H54 (cell line): ENCODE measurements at regions not wholly inside any gene's neighbourhood (a gene's known extent, or its start where the extent isn't known, plus 50 kb on each side); places are given as distances from the start of the nearest gene placed in this dataset.
"Not testable (repeated sequence)": the region's sequence is repeated elsewhere in the genome, so short reads cannot be mapped to it uniquely, and the experiment has no call there.

Source experiments
- DNase-seq: peaks from one replicate; pipeline ENCODE4 v3.0.0; 2011; ENCODE audit warnings: low spot score, mixed read lengths; ENCODE audit not compliant: insufficient read length
- FAIRE-seq: peaks from 3 replicates; lab custom pipeline; 2011; peaks lifted over from hg19 to GRCh38; lab: Jason Lieb, UNC
- POLR2A ChIP-seq: IDR thresholded peaks from 2 replicates; pipeline ENCODE4 v1.6.1; 2011; ENCODE audit warnings: low read depth, mild to moderate bottlenecking, low read length

GRCh38 chr14:35174342-35174741 is 52.0 kb downstream of the PRORP start:
- no peak for FAIRE-seq
- TF ChIP-seq POLR2A: no peak

GRCh38 chr14:35180179-35180578 is 57.8 kb downstream of the PRORP start:
- FAIRE-seq (no peak), DNase-seq (no peak)

More at GRCh38 chr14:35174342-35174741, 52.0 kb downstream of the PRORP start:
- DNase-seq: no peak

GRCh38 chr14:35184891-35185290 is 62.5 kb downstream of the PRORP start:
- not testable (repeated sequence) for DNase-seq, FAIRE-seq

More at GRCh38 chr14:35180179-35180578, 57.8 kb downstream of the PRORP start:
- no peak for TF ChIP-seq POLR2A

GRCh38 chr14:35189422-35189821 is 67.1 kb downstream of the PRORP start:
- FAIRE-seq (no peak), DNase-seq (no peak)
- TF ChIP-seq POLR2A: no peak

GRCh38 chr14:35193161-35193560 is 70.8 kb downstream of the PRORP start:
- no peak for FAIRE-seq
- no peak for DNase-seq
- TF ChIP-seq POLR2A: no peak

GRCh38 chr14:35194183-35194582 is 71.8 kb downstream of the PRORP start:
- not testable (repeated sequence) for FAIRE-seq, DNase-seq

- no peak for DNase-seq
- FAIRE-seq: peak; percentile 78
- no peak for TF ChIP-seq POLR2A
Observed at GRCh38 chr14:35196571-35196970, 74.2 kb downstream of the PRORP start.

- FAIRE-seq: peak; percentile 91
- DNase-seq: peak; percentile 2
- TF ChIP-seq POLR2A: no peak
Observed at GRCh38 chr14:35197015-35197414, 74.7 kb downstream of the PRORP start.

- TF ChIP-seq POLR2A: no peak
- FAIRE-seq (peak; percentile 33), DNase-seq (no peak)
Observed at GRCh38 chr14:35201066-35201465, 78.7 kb downstream of the PRORP start.

- TF ChIP-seq POLR2A: no peak
- FAIRE-seq: no peak
- no peak for DNase-seq
Observed at GRCh38 chr14:35202195-35202594, 79.8 kb downstream of the PRORP start.

GRCh38 chr14:35205737-35206136 is 83.4 kb downstream of the PRORP start:
- no peak for FAIRE-seq
- DNase-seq: no peak
- no peak for TF ChIP-seq POLR2A

GRCh38 chr14:35211067-35211466 is 81.1 kb upstream of the PSMA6 start:
- DNase-seq (no peak), FAIRE-seq (no peak)
- TF ChIP-seq POLR2A: no peak

- TF ChIP-seq POLR2A: no peak
- DNase-seq (no peak), FAIRE-seq (no peak)
Observed at GRCh38 chr14:35212471-35213142, 79.6 kb upstream of the PSMA6 start.

GRCh38 chr14:35213143-35213788 is 78.9 kb upstream of the PSMA6 start:
- TF ChIP-seq POLR2A: no peak
- no peak for DNase-seq
- FAIRE-seq: no peak

GRCh38 chr14:35213869-35214387 is 78.3 kb upstream of the PSMA6 start:
- no peak for TF ChIP-seq POLR2A
- FAIRE-seq (peak; percentile 65), DNase-seq (peak; percentile 6)

GRCh38 chr14:35214402-35214801 is 77.8 kb upstream of the PSMA6 start:
- not testable (repeated sequence) for DNase-seq, FAIRE-seq
